Trophoblast cell (in vitro differentiated cells and primary cell): ENCODE measurements at regions not wholly inside any gene's neighbourhood (a gene's known extent, or its start where the extent isn't known, plus 50 kb on each side); places are given as distances from the start of the nearest gene placed in this dataset.

Experiments
- DNase-seq, 2 donors: peaks; one replicate each; pipeline ENCODE4 v3.0.0-alpha.2; 2016
- H2AFZ ChIP-seq: 2 replicates; pipeline ENCODE4 v1.6.1; 2013; ENCODE audit warnings: low read length, moderate library complexity, mild to moderate bottlenecking; ENCODE audit not compliant: insufficient read depth, poor library complexity
- H2AK5ac ChIP-seq: 2 replicates; pipeline ENCODE4 v1.6.1; 2013; ENCODE audit warnings: mild to moderate bottlenecking, low read length
- H2BK120ac ChIP-seq: 2 replicates; pipeline ENCODE4 v1.6.1; 2013; ENCODE audit warnings: low read length, mild to moderate bottlenecking, moderate library complexity; ENCODE audit not compliant: insufficient read depth, poor library complexity
- H2BK12ac ChIP-seq: 2 replicates; pipeline ENCODE4 v1.6.1; 2013; ENCODE audit warnings: mild to moderate bottlenecking, low read length, moderate library complexity
- H2BK5ac ChIP-seq: 2 replicates; pipeline ENCODE4 v1.6.1; 2013; ENCODE audit warnings: low read length, low read depth, moderate library complexity, mild to moderate bottlenecking; ENCODE audit not compliant: poor library complexity
- H3K14ac ChIP-seq: 2 replicates; pipeline ENCODE4 v1.6.1; 2013; ENCODE audit warnings: mild to moderate bottlenecking, low read length
- H3K18ac ChIP-seq: 2 replicates; pipeline ENCODE4 v1.6.1; 2013; ENCODE audit warnings: mild to moderate bottlenecking, low read length
- H3K23ac ChIP-seq: 2 replicates; pipeline ENCODE4 v1.6.1; 2013; ENCODE audit warnings: low read length
- H3K27ac ChIP-seq: 2 replicates; pipeline ENCODE4 v1.5.1; 2013; ENCODE audit warnings: low read depth, mild to moderate bottlenecking, inconsistent platforms, low read length, moderate library complexity
- H3K27me3 ChIP-seq: 2 replicates; pipeline ENCODE4 v1.6.1; 2013; ENCODE audit warnings: inconsistent platforms, mild to moderate bottlenecking, low read length, moderate library complexity; ENCODE audit not compliant: insufficient read depth
- H3K36me3 ChIP-seq, 2 experiments: 1 replicate in 1 of 2; 2 replicates in 1 of 2; pipeline ENCODE4 v1.6.1; 2013; ENCODE audit warnings: low read length in 2 of 2, mild to moderate bottlenecking in 2 of 2, moderate library complexity in 1 of 2; ENCODE audit not compliant: insufficient read depth in 2 of 2, control insufficient read depth in 1 of 2
- H3K4ac ChIP-seq: 2 replicates; pipeline ENCODE4 v1.6.1; 2013; ENCODE audit warnings: low read depth, mild to moderate bottlenecking, low read length, moderate library complexity
- H3K4me1 ChIP-seq, 2 experiments: 1 replicate in 1 of 2; 2 replicates in 1 of 2; pipeline ENCODE4 v1.6.1; 2013; ENCODE audit warnings: low read length in 2 of 2, mild to moderate bottlenecking in 2 of 2, moderate library complexity in 1 of 2; ENCODE audit not compliant: insufficient read depth in 2 of 2, control insufficient read depth in 1 of 2
- H3K4me2 ChIP-seq: 2 replicates; pipeline ENCODE4 v1.6.1; 2013; ENCODE audit warnings: inconsistent platforms, mild to moderate bottlenecking, low read length, moderate library complexity
- H3K4me3 ChIP-seq: 2 replicates; pipeline ENCODE4 v1.5.1; 2013; ENCODE audit warnings: mild to moderate bottlenecking, low read depth, low read length, inconsistent platforms
- H3K79me1 ChIP-seq: one replicate; pipeline ENCODE4 v1.6.1; 2013; ENCODE audit warnings: low read length
- H3K79me2 ChIP-seq: 2 replicates; pipeline ENCODE4 v1.6.1; 2013; ENCODE audit warnings: low read length, mild to moderate bottlenecking; ENCODE audit not compliant: control insufficient read depth, insufficient read depth, poor library complexity
- H3K9ac ChIP-seq: 2 replicates; pipeline ENCODE4 v1.6.1; 2013; ENCODE audit warnings: mild to moderate bottlenecking, low read length
- H3K9me3 ChIP-seq: 2 replicates; pipeline ENCODE4 v1.6.1; 2013; ENCODE audit warnings: low read depth, mild to moderate bottlenecking, control low read depth, inconsistent platforms, low read length; ENCODE audit not compliant: insufficient read depth
- H4K12ac ChIP-seq: 2 replicates; pipeline ENCODE4 v1.6.1; 2013; ENCODE audit warnings: low read depth, mild to moderate bottlenecking, low read length, moderate library complexity
- H4K8ac ChIP-seq: 2 replicates; pipeline ENCODE4 v1.6.1; 2013; ENCODE audit warnings: low read depth, mild to moderate bottlenecking, low read length, moderate library complexity
- H4K91ac ChIP-seq: one replicate; pipeline ENCODE4 v1.6.1; 2013; ENCODE audit warnings: low read depth, mild to moderate bottlenecking, low read length, moderate library complexity
- WGBS: extraction: QIAGEN DNeasy Blood & Tissue Kit; methylation state at CpG from one replicate; pipeline ENCODE4 v1.1.7; 2013; ENCODE audit warnings: missing lambda C conversion rate; ENCODE audit not compliant: insufficient read length, insufficient coverage; ENCODE audit errors: extremely low coverage; 5-methylcytosine and 5-hydroxymethylcytosine counted together

DNA sequence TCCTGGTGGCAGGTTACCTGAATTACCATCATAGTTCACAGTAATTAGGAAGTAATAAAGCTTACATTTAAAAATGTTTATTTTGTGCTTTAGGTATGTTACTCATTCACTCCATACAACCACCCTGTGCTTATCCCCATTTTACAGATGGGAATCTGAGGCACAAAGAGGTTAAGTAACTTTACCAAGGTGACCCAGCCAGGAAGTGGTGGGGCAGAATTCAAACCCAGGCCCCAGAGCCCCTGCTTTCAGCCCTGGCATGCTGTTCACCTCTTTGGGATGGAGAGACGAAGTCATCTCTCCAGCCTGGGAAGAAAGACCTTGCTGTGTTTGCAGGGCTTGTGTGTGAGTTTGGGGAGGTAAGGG, 285.6 kb upstream of the TPM1 start:
- Histone ChIP-seq H3K4me2 (no peak overlapping the region), H3K27me3 (no peaks in the 10 kb centered on the region), H4K12ac (no peak overlapping the region), H4K91ac (peak overlapping the region; percentile 47), H3K79me2 (peaks cover 5% of the 10 kb centered on the region), H3K14ac (no peak overlapping the region), H3K27ac (no peak overlapping the region), H3K36me3 (peaks cover 29 to 45% of the 10 kb centered on the region in 2 experiments), H2BK12ac (no peak overlapping the region), H3K23ac (no peak overlapping the region), H2AFZ (no peak overlapping the region), H2BK120ac (no peak overlapping the region), H3K4me1 (peaks cover 6 to 19% of the 10 kb centered on the region in 2 experiments), H3K4ac (no peak overlapping the region), H3K4me3 (no peak overlapping the region), H4K8ac (peak overlapping the region; percentile 3), H3K18ac (no peak overlapping the region), H2BK5ac (no peak overlapping the region), H3K9me3 (peaks cover 2% of the 10 kb centered on the region), H3K9ac (no peak overlapping the region), H2AK5ac (no peak overlapping the region), H3K79me1 (peaks cover 28% of the 10 kb centered on the region)
- WGBS: no CpG with 5 or more reads among the region's 1 CpG
- no peak for DNase-seq

DNA sequence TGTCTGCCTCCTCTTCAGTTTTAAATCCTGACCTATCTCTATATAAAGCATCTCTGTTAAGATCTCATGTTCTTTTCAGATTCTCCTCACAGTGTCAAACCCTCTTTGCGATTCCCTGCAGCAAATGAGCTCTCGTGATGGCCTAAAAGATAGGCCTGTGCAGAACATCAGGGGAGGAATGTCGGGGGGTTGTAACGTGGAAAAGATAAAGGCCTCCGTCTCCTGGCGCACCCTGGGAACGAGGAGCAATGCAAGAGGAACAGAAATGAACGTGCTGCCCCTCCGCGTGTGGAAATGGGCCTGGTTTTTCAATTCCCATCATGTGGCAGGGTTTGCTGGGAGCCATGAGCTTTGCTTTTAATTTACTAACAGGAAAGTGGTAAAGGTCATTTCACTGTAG, 285.0 kb upstream of the TPM1 start:
- H2BK120ac ChIP-seq: peak overlapping the region; percentile 6
- H3K4me3 ChIP-seq: no peak overlapping the region
- H3K36me3 ChIP-seq: peaks cover 29 to 44% of the 10 kb centered on the region in 2 experiments
- H3K23ac ChIP-seq: no peak overlapping the region
- WGBS: no CpG with 5 or more reads among the region's 10 CpGs
- peaks cover 5% of the 10 kb centered on the region for H3K79me2 ChIP-seq
- H3K4me2 ChIP-seq: no peak overlapping the region
- no peak overlapping the region for H3K14ac ChIP-seq
- H3K27ac ChIP-seq: peak overlapping the region; percentile 29
- H2AFZ ChIP-seq: no peak overlapping the region
- DNase-seq: no peak
- no peak overlapping the region for H2BK12ac ChIP-seq
- peak overlapping the region; percentile 55 for H4K8ac ChIP-seq
- no peak overlapping the region for H2AK5ac ChIP-seq
- H3K4ac ChIP-seq: no peak overlapping the region
- no peak overlapping the region for H3K18ac ChIP-seq
- peaks cover 2% of the 10 kb centered on the region for H3K9me3 ChIP-seq
- H4K91ac ChIP-seq: peak overlapping the region; percentile 64
- no peak overlapping the region for H4K12ac ChIP-seq
- H3K9ac ChIP-seq: no peak overlapping the region
- peaks cover 6 to 19% of the 10 kb centered on the region in 2 experiments for H3K4me1 ChIP-seq
- peaks cover 31% of the 10 kb centered on the region for H3K79me1 ChIP-seq
- H3K27me3 ChIP-seq: no peaks in the 10 kb centered on the region
- H2BK5ac ChIP-seq: peak overlapping the region; percentile 2

DNA sequence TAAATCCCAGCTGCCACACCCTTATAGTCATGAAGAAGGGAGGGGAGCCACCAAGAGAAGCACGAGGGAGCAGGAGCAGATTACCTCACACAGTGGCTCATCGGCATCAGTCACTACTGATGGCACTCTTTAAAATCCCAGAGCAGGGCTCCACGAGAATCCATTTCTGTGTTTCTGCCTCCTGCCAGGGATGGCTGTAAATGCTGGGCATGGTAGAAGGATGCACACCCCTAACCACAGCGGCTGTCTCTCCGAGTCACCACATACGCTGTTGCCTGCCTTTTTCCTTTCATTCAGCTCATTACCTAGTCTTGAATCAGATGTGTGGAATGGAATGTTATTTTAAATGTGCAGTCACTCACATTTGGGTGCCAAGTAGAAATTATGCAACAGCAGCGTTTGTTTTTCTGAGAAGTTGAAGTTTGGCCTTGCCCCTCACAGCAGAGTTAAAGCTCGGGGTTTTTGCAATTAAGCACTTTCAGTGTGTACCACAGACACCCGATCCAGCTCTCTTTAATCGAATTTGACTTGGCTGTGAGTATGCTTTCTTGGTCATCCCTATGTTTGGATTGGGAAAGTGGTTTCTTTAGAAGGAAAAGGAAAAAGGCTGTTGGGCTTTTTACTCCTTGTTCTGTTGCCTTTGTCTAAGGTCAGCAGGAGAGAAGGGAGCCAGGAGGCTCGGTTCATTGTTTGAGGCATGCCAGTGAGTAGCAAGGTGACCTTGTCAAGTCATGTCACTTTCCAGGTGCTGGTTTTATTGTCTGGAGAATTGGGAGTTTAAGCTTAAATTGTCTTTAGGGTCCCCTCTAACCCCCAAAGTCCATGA, 284.2 kb upstream of the TPM1 start:
- DNase-seq: peak in 1 of 2 donors; percentile 22
- Histone ChIP-seq H3K79me1 (peaks cover 33% of the 10 kb centered on the region), H3K18ac (peak overlapping the region; percentile 67), H4K12ac (no peak overlapping the region), H2BK12ac (peak overlapping the region; percentile 52), H3K4me1 (peaks cover 6 to 21% of the 10 kb centered on the region in 2 experiments), H3K27me3 (no peaks in the 10 kb centered on the region), H3K4me2 (no peak overlapping the region), H3K79me2 (peaks cover 5% of the 10 kb centered on the region), H3K4me3 (no peak overlapping the region), H3K4ac (peak overlapping the region; percentile 13), H2AK5ac (peak overlapping the region; percentile 10), H3K27ac (peak overlapping the region; percentile 29), H3K9me3 (peaks cover 2% of the 10 kb centered on the region), H4K91ac (peak overlapping the region; percentile 59), H2BK5ac (peak overlapping the region; percentile 23), H3K23ac (no peak overlapping the region), H2BK120ac (peak overlapping the region; percentile 23), H3K9ac (no peak overlapping the region), H4K8ac (peak overlapping the region; percentile 57), H2AFZ (no peak overlapping the region), H3K14ac (peak overlapping the region; percentile 53), H3K36me3 (peaks cover 27 to 42% of the 10 kb centered on the region in 2 experiments)
- no CpG with 5 or more reads among the region's 11 CpGs for WGBS

DNA sequence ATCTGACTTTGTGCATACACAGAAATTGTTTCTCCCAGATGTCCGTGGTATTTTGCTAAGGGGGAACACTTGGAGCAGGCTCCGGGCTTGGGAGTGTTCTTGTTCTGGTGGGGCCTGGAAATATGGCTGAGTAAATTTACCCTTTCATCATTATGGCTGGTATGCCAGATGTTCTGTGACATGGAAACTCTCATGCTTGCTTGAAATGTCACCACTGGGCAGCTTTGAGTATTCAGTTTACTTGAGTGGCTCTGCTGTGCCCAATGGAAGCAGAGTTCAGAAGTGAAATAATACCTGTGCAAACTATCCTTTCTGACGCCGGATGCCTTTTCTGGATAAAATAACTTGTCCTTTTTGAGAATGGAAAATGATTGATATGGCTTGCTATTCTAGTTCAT, 283.6 kb upstream of the TPM1 start:
- no peak overlapping the region for H3K9ac ChIP-seq
- peaks cover 37% of the 10 kb centered on the region for H3K79me1 ChIP-seq
- no peak overlapping the region for H3K4me2 ChIP-seq
- H3K79me2 ChIP-seq: peaks cover 5% of the 10 kb centered on the region
- no peak overlapping the region for H3K23ac ChIP-seq
- DNase-seq: no peak
- H3K36me3 ChIP-seq: peaks cover 24 to 38% of the 10 kb centered on the region in 2 experiments
- H2AFZ ChIP-seq: no peak overlapping the region
- H3K27ac ChIP-seq: peak overlapping the region; percentile 29
- H3K18ac ChIP-seq: no peak overlapping the region
- H3K14ac ChIP-seq: no peak overlapping the region
- H3K4me3 ChIP-seq: no peak overlapping the region
- H4K8ac ChIP-seq: no peak overlapping the region
- H2BK12ac ChIP-seq: peak overlapping the region; percentile 25
- no CpG with 5 or more reads among the region's 4 CpGs for WGBS
- H4K91ac ChIP-seq: peak overlapping the region; percentile 59
- peak overlapping the region; percentile 23 for H2BK120ac ChIP-seq
- H2AK5ac ChIP-seq: peak overlapping the region; percentile 25
- no peak overlapping the region for H4K12ac ChIP-seq
- H2BK5ac ChIP-seq: peak overlapping the region; percentile 11
- H3K9me3 ChIP-seq: peaks cover 2% of the 10 kb centered on the region
- no peaks in the 10 kb centered on the region for H3K27me3 ChIP-seq
- peaks cover 6 to 22% of the 10 kb centered on the region in 2 experiments for H3K4me1 ChIP-seq
- no peak overlapping the region for H3K4ac ChIP-seq
